ENCODE measurements at regions not wholly inside any gene's neighbourhood (a gene's known extent, or its start where the extent isn't known, plus 50 kb on each side); places are given as distances from the start of the nearest gene placed in this dataset.
"Not testable (repeated sequence)": the region's sequence is repeated elsewhere in the genome, so short reads cannot be mapped to it uniquely, and the experiment has no call there.

DNA sequence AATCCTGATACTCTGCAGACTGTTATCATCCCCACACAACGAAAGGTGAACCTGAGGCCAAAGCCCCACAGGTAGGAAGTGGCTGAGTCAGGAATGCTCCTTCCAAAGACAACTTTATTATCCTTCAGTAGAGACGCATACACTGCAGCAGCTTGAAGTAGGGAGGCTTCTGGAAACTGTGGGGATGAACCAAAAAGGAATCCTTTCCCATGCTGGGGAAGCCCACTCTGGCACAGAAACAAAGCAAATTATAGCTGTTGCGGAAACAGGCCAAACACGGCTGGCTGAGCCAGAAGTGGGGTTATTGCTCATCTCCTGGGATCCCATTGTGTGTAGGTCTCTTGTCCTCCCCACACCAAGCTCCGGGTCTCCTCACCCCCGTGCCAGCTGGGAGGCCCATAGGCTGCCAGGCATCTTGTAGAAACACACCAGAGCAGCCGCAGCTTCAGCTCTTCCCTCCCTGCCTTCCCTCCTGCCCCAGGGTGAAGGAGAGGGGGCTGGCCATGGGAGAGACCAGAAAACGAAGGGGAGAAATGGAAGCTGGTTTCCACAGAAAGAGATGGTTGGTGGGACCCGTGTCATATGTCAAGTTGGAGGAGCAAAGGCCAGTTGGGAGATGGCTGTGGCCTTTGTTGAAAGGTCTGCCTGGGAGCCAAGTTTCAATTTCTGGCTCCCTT lies 176.9 kb upstream of the NABP1 start:
- TF ChIP-seq CTCF (IDR thresholded peaks at IDR 0.05; ENCODE audit: borderline replicate concordance, extremely low read depth, low read length, poor library complexity, severe bottlenecking) (no peak), EZH2 (IDR thresholded peaks at IDR 0.05; ENCODE audit: borderline replicate concordance, low read depth, low read length, severe bottlenecking) (no peak)
- Histone ChIP-seq H2AFZ (ENCODE audit: low read depth, low read length) (no peak overlapping the region), H3K4me1 (ENCODE audit: insufficient read depth, low read length) (no peaks in the 10 kb centered on the region), H3K27ac (ENCODE audit: low read length) (no peak overlapping the region), H3K9ac (ENCODE audit: low read depth, low read length) (no peak overlapping the region), H3K36me3 (ENCODE audit: insufficient read depth, low read length) (no peaks in the 10 kb centered on the region), H3K9me3 (ENCODE audit: insufficient read depth, low read length, severe bottlenecking) (no peaks in the 10 kb centered on the region), H3K4me2 (ENCODE audit: insufficient read depth, low read length) (no peak overlapping the region), H3K4me3 (ENCODE audit: low read depth in 1 of 2, low read length in 2 of 2) (no peak overlapping the region), H3K79me2 (ENCODE audit: insufficient read depth, low read length) (no peaks in the 10 kb centered on the region), H3K27me3 (ENCODE audit: insufficient read depth, low read length, poor library complexity) (no peaks in the 10 kb centered on the region), H4K20me1 (ENCODE audit: insufficient read depth, low read length) (no peaks in the 10 kb centered on the region)
- DNase-seq (no peak), ATAC-seq (ENCODE audit: insufficient read depth, low read depth) (no peak)

- no peaks in the 10 kb centered on the region for H4K20me1 ChIP-seq (ENCODE audit: insufficient read depth, low read length)
- DNase-seq: no peak
- H3K4me2 ChIP-seq (ENCODE audit: insufficient read depth, low read length): no peak overlapping the region
- no peaks in the 10 kb centered on the region for H3K79me2 ChIP-seq (ENCODE audit: insufficient read depth, low read length)
- H3K4me3 ChIP-seq (ENCODE audit: low read depth in 1 of 2, low read length in 2 of 2): no peak overlapping the region
- no peak overlapping the region for H3K27ac ChIP-seq (ENCODE audit: low read length)
- ATAC-seq (ENCODE audit: insufficient read depth, low read depth): no peak
- no peaks in the 10 kb centered on the region for H3K36me3 ChIP-seq (ENCODE audit: insufficient read depth, low read length)
- TF ChIP-seq CTCF (IDR thresholded peaks at IDR 0.05; ENCODE audit: borderline replicate concordance, extremely low read depth, low read length, poor library complexity, severe bottlenecking) (peak; percentile 43), EZH2 (IDR thresholded peaks at IDR 0.05; ENCODE audit: borderline replicate concordance, low read depth, low read length, severe bottlenecking) (no peak)
- H3K4me1 ChIP-seq (ENCODE audit: insufficient read depth, low read length): no peaks in the 10 kb centered on the region
- H3K9me3 ChIP-seq (ENCODE audit: insufficient read depth, low read length, severe bottlenecking): no peaks in the 10 kb centered on the region
- H3K27me3 ChIP-seq (ENCODE audit: insufficient read depth, low read length, poor library complexity): no peaks in the 10 kb centered on the region
- H3K9ac ChIP-seq (ENCODE audit: low read depth, low read length): no peak overlapping the region
- H2AFZ ChIP-seq (ENCODE audit: low read depth, low read length): no peak overlapping the region
These were observed 176.3 kb upstream of the NABP1 start for GRCh38 chr2:191501561-191502168.

- H3K4me3 ChIP-seq (ENCODE audit: low read depth in 1 of 2, low read length in 2 of 2): no peak overlapping the region
- H3K27me3 ChIP-seq (ENCODE audit: insufficient read depth, low read length, poor library complexity): no peaks in the 10 kb centered on the region
- H3K36me3 ChIP-seq (ENCODE audit: insufficient read depth, low read length): no peaks in the 10 kb centered on the region
- TF ChIP-seq CTCF (IDR thresholded peaks at IDR 0.05; ENCODE audit: borderline replicate concordance, extremely low read depth, low read length, poor library complexity, severe bottlenecking): no peak
- no peak for TF ChIP-seq EZH2 (IDR thresholded peaks at IDR 0.05; ENCODE audit: borderline replicate concordance, low read depth, low read length, severe bottlenecking)
- H3K79me2 ChIP-seq (ENCODE audit: insufficient read depth, low read length): no peaks in the 10 kb centered on the region
- no peaks in the 10 kb centered on the region for H3K4me1 ChIP-seq (ENCODE audit: insufficient read depth, low read length)
- no peak overlapping the region for H3K27ac ChIP-seq (ENCODE audit: low read length)
- DNase-seq (no peak), ATAC-seq (ENCODE audit: insufficient read depth, low read depth) (no peak)
- H3K4me2 ChIP-seq (ENCODE audit: insufficient read depth, low read length): no peak overlapping the region
- no peaks in the 10 kb centered on the region for H3K9me3 ChIP-seq (ENCODE audit: insufficient read depth, low read length, severe bottlenecking)
- H4K20me1 ChIP-seq (ENCODE audit: insufficient read depth, low read length): no peaks in the 10 kb centered on the region
- H2AFZ ChIP-seq (ENCODE audit: low read depth, low read length): no peak overlapping the region
- H3K9ac ChIP-seq (ENCODE audit: low read depth, low read length): no peak overlapping the region
These were observed 171.4 kb upstream of the NABP1 start for GRCh38 chr2:191506515-191506914.

- not testable (repeated sequence) for ATAC-seq (ENCODE audit: insufficient read depth, low read depth); H4K20me1 ChIP-seq (ENCODE audit: insufficient read depth, low read length); DNase-seq; H3K9ac ChIP-seq (ENCODE audit: low read depth, low read length); H3K9me3 ChIP-seq (ENCODE audit: insufficient read depth, low read length, severe bottlenecking); H3K79me2 ChIP-seq (ENCODE audit: insufficient read depth, low read length); H3K27me3 ChIP-seq (ENCODE audit: insufficient read depth, low read length, poor library complexity); H3K4me1 ChIP-seq (ENCODE audit: insufficient read depth, low read length); H2AFZ ChIP-seq (ENCODE audit: low read depth, low read length); H3K4me3 ChIP-seq (ENCODE audit: low read depth in 1 of 2, low read length in 2 of 2); H3K4me2 ChIP-seq (ENCODE audit: insufficient read depth, low read length); H3K36me3 ChIP-seq (ENCODE audit: insufficient read depth, low read length); H3K27ac ChIP-seq (ENCODE audit: low read length)
These were observed 170.6 kb upstream of the NABP1 start for GRCh38 chr2:191507252-191507853.
